ENCODE measurements at regions not wholly inside any gene's neighbourhood (a gene's known extent, or its start where the extent isn't known, plus 50 kb on each side); places are given as distances from the start of the nearest gene placed in this dataset.
A peak's percentile ranks its signal among the peaks of the same experiment; 100 is the strongest.

DNA sequence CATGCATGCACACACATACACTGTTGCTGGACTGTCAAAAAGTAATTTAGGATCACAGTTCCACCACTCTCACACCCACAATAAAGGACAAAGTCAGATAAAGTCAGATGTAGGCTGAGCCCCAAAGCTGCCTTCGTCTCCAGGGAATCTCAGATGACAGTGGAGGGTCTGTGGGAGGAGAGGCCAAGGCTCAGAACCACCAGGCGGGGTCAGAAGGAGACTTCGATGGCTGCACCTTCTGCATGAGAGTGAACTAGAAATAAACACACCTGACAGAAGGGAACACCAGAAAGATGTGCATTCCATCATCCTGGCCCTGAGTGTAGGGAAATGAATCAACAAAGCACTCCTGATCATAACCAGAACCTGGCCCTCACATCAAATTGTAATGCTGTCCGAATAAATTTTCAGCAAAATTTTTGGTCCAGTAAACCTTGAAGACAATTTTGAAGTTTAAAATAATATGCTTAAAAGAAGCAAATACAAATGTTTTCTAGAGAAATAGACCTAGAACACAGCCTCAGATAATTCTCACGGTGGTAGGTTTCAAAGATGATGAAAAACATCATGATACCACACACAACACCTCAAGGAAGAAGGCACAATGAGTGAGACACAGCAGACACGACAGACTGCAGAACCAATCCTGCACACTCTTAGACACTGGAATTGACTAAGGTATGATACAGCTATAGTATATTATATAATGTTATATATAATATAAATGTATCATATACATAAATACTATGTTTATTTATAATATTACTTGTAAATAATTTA lies 269.8 kb upstream of the KLF6 start:
- no peak for DNase-seq (ENCODE audit: low read depth in 4 of 4, low spot score in 2 of 4)

DNA sequence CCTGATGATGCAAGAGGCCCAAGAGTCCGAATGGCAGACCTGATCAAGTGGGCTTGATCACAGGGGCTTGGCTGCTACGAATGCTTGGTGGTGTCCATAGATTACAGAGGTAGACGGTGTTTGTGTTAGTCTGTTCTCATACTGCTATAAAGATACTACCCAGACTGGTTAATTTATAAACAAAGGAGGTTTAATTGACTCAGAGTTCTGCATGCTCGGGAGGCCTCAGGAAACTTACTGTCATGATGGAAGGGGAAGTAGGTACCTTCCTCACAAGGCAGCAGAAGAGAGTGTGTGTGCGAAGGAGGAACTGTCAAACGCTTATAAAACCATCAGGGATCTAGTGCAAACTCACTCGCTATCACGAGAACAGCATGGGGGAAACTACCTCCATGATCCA lies 268.9 kb upstream of the KLF6 start:
- no peak for DNase-seq (ENCODE audit: low read depth in 4 of 4, low spot score in 2 of 4)

DNA sequence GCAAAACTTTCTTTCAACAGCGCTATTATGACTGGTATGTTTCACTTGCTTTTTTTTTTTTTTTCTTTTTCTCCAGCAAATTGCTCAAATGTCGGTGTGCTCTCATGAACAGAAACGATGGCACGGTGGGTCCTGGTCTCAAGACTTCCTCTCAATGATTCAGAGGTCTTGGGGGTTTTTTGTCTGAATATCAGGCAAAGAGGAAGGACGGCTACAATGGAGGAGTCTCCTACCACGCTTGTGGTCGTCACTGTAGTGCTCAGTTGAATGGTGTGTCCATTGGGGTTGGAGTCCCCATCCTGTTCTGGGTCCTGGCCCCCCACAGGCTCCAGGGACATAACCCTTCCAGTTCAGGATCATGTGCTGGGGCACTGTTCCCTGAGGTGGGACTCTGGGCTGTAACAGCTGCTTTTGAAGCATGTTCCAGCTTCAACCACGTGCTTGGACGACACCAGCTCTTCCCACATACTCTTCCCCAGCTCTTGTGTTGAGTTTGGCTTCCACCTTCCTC lies 266.7 kb upstream of the KLF6 start:
- DNase-seq (ENCODE audit: low read depth in 4 of 4, low spot score in 2 of 4), result no peak

DNA sequence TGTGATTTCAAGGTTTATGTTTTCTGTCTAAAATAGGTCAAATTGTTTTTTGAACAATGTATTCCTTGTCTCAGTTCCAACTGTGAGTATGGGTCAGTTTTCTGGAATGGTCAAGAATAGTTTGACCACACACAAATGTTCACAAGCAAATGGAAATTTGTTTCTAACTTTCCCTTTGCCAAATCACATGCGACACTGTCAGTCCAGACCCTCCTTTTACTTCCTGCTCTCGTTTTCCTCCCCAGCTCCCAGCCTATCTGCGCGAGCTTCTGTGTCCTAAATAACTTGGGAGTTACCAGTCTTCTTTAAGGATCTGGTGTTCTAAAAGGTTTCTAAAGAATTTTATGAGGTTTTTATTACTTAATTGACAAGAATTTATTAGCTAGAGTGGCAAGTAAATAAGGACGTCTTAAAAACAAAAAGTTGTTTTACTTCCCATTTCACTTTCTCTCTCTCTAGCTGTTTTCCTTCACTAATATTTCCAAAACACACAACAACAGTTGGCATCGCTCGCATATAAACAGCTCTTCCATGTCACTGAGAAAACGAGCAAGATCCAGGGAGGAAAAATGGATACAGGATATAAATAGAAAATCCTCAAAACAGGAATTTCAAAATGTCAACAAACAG lies 266.1 kb upstream of the KLF6 start:
- DNase-seq (ENCODE audit: low read depth in 4 of 4, low spot score in 2 of 4), result peak in 3 of 4 donors; percentile 41 to 64 (median 58)

DNA sequence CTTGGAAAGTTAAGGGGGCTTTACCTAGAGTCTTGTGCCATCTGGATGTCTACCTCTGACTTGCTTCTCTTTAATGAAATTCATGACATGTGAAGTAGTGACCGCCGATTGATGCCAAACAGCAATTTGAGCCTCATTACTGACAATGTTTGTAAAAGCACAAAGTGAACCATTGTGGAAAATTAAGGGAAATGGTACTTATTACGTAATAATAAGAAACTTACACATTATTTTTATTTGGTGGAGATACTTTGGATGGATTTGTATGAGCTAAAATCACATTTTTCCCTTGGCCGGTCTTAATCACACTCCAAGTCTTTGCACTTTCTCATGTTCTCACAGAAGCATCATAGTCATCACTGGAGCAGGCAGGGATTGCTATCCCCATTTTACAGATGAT lies 265.1 kb upstream of the KLF6 start:
- no peak for DNase-seq (ENCODE audit: low read depth in 4 of 4, low spot score in 2 of 4)

DNA sequence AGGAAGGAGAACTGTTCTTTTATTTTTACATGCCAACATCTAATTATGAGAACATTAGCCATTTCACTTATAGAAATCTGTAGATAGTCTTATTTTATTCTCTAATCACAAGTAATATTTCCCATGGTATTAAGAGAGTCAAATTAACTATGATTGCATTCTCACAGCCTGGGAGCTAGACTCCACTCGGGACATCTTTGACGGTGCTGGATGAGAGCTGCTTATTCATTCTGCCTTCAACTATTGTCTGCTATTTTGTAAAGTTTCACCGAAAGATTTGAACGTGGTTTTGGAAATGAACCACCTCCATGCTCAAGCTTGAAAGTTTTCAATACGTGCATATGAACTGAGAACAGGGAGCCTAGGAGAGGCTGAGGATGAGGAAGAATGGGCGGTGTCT lies 264.3 kb upstream of the KLF6 start:
- DNase-seq (ENCODE audit: low read depth in 4 of 4, low spot score in 2 of 4), result no peak

DNA sequence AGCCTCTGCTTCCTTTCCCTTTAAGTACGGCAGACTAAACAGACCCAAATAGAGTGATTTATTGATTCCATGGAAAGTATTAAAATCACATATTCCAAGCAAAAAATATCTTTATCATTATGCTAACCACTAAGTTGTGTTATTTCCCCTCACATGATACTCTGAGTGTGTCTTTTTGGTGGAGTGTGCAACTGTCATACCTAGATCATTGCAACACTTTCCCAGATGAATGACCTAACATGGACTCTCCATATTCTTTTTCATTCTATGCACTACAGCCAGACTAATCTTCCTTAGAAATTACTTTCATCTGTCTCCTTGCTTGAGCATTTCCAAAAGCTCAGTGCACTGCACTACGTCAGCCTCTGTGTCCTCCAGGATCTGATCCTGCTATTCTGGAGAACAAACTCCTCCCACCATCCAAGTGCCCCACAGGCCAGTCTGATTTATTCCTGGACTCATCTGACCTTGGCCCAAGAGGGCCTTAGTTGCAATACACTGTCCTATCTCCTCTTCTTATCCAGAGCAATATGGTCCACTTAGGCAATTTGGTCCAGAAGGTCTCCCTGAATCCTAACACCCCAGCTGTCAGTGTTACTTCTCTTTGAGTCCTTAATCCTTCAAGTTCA lies 263.3 kb upstream of the KLF6 start:
- no peak for DNase-seq (ENCODE audit: low read depth in 4 of 4, low spot score in 2 of 4)

DNA sequence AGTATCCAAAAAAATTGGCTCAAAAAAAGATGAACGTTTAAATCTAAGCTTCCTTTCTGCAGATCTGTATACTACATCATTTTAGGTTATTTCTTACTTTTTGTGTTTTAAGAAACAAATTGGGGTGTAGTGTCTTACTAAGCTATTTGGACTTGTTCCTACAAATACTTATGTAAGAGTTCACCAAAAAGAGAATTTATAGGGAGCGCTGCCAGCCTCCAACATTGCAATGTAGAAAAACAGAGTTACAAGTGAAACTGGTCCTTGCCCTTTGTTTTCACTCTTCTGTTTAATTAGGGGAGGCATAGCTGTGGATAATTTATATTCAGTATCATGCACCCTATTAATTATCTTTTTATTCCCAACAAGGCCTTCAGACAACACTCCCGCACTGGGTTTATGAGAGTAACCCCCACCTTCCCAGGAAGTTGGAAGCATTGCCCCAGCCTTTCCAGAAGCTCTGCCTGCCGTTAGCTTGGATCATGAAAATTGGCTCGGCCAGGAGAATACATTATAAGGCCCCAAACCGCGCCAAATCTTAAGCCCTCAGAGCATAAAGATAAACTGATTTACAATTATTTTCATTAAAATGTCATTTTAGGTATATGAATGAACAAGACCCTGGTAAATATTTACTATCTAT lies 261.8 kb upstream of the KLF6 start:
- DNase-seq (ENCODE audit: low read depth in 4 of 4, low spot score in 2 of 4), result no peak

DNA sequence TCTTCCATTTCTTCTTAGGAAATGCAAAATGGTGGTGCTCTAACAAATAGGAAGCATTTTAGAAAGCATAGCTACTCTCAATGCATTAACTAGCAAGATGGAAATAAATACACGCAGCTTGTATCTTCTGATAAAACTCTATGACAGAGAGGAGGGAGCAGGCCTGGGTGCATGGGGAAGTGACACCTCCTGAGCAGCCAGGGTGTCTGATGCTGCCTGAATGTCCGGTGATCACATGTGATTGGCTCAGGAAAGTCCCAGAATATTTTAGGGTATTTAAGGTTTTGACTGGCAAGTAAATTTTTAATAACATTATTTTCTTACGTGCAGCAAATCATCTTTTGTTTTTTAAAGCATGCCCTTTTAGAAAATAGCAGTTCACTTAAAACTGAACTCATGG lies 261.0 kb upstream of the KLF6 start:
- no peak for DNase-seq (ENCODE audit: low read depth in 4 of 4, low spot score in 2 of 4)

DNA sequence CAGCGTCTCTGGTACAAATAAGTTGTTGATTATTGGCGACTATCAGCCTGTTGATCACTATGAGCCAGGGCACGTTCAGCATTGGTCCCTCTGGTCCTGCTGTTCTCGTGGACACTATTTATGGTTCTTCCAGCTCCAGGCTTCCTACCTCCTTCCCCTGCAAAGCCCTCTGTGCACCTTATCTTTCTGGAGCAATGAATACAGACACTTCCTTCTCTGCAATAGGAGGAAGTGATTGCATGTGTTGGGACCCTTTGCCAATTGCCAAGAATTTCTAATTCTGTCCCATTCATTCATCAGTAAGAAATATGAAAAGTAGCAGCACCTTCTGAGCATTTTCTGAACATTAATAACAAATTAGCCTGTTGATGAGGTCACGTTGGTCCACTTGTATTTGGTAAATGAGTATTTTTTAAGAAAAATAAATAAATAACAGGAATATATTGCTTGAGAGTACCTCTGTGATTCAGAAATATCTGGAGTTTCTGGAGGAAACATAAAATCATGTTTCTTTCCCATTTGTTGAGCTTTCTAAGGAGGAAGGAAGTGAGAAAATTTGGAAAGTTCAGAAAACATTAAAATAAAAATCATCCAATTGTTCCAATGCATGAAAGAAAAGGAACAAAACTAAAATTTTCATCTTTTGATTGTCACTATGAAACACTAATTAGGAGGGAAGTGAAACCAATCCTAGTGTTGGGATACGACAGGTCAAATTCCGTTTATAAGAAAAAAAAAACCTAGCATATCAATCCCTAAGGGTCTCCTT lies 259.1 kb upstream of the KLF6 start:
- DNase-seq (ENCODE audit: low read depth in 4 of 4, low spot score in 2 of 4), result no peak

DNA sequence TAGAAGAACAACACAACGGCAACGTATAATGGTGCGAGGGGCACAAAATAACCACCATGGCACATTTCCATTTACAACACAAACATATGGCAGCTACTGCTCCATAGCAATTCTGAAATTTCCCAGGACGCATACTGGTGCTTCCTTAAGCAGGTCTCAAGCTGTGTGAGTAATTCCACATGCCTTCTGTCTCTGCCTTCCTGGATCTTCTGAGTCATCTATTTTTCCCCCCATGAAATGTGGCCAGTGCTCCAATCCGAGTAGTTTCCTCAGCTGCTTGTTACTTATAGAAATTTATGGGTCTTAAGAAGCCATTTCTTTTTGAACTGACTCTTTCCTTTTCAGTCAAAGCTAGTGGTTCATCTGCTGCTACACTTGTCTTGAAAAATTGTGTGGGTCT lies 256.6 kb upstream of the KLF6 start:
- no peak for DNase-seq (ENCODE audit: low read depth in 4 of 4, low spot score in 2 of 4)

DNA sequence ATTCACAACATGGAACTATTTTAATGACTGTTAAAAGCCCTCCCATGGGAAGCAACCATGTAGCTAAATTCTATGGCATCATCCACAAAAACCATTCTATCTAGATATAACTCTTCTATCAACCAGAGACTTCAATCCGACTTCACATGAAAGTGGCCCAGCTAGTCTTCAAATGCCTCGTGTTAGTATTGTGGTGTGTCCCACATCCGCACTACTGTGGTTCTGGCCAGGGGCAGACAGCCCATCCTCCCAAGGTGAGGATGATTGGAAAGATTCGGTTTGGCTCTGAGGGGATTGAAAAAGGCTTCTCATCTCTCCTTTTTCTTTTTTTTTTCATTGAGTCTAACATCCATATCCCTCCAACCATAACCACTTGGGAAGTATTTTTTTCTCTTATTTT lies 253.0 kb upstream of the KLF6 start:
- no peak for DNase-seq (ENCODE audit: low read depth in 4 of 4, low spot score in 2 of 4)

DNA sequence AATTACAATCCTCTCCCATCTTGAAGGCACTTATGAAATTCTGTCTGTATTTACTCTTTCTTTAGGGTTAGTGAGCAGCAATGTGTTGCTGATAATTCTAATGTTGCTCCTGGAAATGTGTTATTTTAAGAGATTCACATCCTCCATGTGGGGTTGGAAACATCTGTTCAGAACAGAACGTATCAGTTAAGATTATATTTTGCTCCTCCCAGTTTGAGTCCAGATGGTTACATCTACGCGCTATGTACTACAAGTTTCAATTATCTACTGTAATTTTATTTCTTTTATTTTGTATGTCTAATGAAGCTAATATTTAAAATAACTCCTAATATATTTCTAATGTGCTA lies 250.6 kb upstream of the KLF6 start:
- DNase-seq (ENCODE audit: low read depth in 4 of 4, low spot score in 2 of 4), result no peak

DNA sequence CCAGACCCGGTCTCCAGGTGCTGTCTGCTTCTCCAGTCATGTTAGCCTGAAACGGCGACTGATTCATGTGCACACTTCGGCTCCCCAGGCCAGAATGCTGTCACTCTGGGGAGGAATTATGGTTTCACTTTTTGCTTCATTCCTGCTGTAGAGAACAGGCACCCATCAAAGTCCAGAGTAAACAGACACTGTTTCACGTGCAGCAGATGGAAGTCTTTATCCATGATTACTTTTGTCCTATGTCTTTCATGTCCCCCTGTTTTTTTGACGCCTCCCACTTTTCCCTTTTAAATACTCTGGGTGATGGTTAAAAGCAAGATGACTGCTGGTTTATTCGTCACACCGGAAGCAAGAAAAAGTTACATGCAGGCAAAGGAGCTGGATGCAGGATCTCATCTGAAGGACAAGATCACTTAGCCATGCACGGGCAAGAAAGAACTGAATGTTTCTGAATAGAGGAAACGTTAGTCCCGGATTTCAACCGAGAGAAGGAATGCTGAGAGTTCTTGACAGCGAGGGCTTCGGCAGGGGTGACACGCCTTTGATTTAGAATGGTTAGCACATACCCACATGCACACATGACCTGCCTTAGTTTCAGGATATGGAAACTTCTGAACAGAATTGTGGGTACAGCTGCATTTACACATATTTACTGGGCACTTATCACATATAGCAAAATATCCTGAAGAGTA lies 250.0 kb upstream of the KLF6 start:
- no peak for DNase-seq (ENCODE audit: low read depth in 4 of 4, low spot score in 2 of 4)

DNA sequence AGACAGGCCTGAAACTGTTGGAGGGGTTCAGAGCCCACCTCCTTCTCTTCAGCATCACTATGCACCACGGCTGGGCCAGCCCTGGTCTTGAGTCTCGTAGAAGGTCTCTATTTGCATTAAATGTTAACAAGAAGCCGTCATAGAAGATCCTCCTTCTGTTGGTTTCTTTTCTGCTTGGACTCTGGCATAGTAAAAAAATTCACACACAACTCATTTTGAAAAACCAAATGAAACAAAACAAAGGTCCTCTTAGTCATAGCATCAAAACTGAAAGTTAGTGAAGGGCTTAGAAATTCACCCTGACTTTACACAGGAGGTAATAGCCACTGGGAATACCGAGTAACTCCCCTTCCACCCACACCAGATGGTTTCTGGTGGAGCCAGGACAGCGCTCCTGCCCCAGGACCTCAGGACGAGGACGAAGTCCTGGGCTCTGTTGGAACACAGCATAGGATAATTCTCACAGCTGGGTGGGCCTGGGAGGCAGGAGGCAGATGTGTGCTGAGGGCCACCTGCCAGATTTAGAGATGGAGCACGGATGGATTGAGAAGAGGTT lies 248.4 kb upstream of the KLF6 start:
- no peak for DNase-seq (ENCODE audit: low read depth in 4 of 4, low spot score in 2 of 4)

DNA sequence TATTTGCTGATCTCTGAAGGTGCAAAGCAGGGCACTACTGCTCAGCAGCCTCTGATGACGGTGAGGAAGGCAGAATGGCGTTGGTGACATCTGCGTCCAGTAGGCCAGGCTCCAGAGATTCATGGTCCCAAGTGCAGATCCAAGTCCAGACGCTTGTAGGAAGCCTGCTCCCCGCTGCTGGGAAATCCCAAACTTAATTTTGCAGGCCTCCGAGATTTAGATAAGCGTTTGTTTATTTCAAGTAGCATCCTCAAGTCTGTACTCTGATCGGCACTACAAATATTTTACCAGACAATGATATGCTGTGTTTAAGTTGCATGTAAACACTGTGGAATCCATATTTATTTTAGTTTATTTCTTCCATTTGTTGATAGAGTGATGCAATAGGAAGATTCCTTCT lies 244.9 kb upstream of the KLF6 start:
- DNase-seq (ENCODE audit: low read depth in 4 of 4, low spot score in 2 of 4), result no peak

DNA sequence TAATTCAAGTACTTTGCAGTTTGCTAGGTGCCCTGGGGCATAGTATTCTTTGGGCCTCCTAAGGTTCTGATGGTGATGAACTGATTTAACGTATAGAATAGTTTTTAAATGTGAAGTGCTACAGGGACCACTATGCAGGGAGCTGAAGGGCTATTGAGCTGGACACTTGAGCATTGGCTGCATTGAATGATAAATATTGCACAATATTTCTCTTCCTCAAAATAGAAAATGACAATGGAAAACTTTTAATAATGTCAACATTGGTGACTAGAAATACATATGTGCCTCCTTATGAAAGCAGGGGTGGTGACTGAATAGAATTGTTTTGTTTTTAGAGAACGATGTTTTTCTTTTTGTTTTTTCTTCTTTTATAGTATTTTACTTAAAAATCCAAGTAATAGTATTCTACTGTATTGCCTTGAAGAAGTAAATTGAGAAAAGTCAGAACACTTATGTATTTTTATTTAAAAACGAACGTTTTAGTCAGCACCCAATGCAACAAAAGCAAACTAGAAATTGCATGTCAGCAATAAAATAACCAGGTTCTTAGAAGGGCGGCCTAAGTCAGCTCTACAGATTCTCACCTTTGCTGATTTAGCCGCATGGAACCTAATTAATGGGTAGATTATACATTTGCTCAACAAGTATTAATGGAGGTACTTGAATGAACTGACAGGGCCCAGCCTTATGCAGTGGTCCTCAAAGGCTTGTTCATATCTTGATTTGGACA lies 244.0 kb upstream of the KLF6 start:
- no peak for DNase-seq (ENCODE audit: low read depth in 4 of 4, low spot score in 2 of 4)

DNA sequence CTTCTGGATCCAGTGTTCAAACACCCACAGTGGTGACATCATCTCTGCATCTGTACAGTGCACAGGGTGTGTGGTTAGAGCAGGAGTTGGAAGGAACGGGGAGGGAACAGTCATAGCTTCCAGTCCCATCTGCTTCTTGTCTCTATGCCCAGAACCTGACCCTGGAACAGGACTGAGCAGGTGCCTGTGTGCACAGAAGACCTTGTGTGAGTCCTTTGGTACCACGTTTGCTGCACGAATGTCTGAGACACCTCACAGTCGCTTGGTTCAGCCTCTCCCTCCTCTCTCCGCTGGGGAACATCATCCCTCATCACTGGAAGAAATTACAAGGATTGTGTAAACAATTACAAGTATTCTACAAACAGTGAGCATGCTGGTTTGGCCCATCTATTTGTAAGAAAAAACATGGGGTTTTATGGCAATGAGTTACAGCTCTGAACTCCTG lies 243.0 kb upstream of the KLF6 start:
- DNase-seq (ENCODE audit: low read depth in 4 of 4, low spot score in 2 of 4), result no peak

DNA sequence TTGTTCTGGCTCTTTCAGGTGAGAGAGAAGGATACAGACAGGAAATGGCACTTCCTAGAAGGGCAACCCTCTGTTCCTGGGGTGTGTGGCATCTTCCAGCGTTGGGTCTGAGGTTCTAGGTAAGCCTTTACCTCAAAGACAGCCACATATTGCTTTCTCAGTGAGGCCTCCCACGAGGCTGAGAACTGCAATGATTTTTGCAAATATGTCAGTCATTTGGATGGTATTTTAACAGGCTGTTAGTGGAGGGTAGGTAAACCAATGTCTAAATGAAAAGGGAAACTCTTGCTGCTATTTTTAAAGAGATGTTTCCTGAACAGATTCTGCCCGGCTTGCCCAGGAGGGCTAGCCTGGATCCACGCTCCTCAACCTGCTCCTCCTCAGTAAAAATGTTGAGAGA lies 240.3 kb upstream of the KLF6 start:
- no peak for DNase-seq (ENCODE audit: low read depth in 4 of 4, low spot score in 2 of 4)
